ENCODE measurements at regions not wholly inside any gene's neighbourhood (a gene's known extent, or its start where the extent isn't known, plus 50 kb on each side); places are given as distances from the start of the nearest gene placed in this dataset.

GRCh38 chr6:6808343-6808742, 219.8 kb downstream of the LY86 start:
- no peak for TF ChIP-seq POLR2AphosphoS5 (IDR thresholded peaks at IDR 0.05)
- TF ChIP-seq POLR2A (IDR thresholded peaks at IDR 0.05), result no peak
- no peak for TF ChIP-seq EP300 (IDR thresholded peaks at IDR 0.05)
- no peak for TF ChIP-seq CTCF (IDR thresholded peaks at IDR 0.05)
- WGBS, 5 donors, result 85 to 94% (median 87%) methylated on average over 5 of the region's 5 CpGs
- no peaks in the 10 kb centered on the region for H3K36me3 ChIP-seq
- intact Hi-C loops (cut with DNase I; ENCODE audit: low total_unique reads), result no loop called here
- no peaks in the 10 kb centered on the region for H3K9me3 ChIP-seq
- no peak overlapping the region for H3K27ac ChIP-seq
- no peak for DNase-seq
- peaks cover 6 to 16% (median 10%) of the 10 kb centered on the region in 4 donors for H3K4me1 ChIP-seq
- H3K4me3 ChIP-seq, result no peak overlapping the region
- peaks cover 0 to 5% (median 0%) of the 10 kb centered on the region in 3 donors for H3K27me3 ChIP-seq

GRCh38 chr6:6808915-6809314, 220.4 kb downstream of the LY86 start:
- no peak overlapping the region for H3K27ac ChIP-seq
- no peaks in the 10 kb centered on the region for H3K36me3 ChIP-seq
- H3K4me1 ChIP-seq, result peaks cover 6 to 13% (median 10%) of the 10 kb centered on the region in 4 donors
- peaks cover 0 to 5% (median 0%) of the 10 kb centered on the region in 3 donors for H3K27me3 ChIP-seq
- 72 to 89% (median 83%) methylated on average over 4 of the region's 4 CpGs for WGBS, 5 donors
- no peak overlapping the region for H3K4me3 ChIP-seq
- no peak for TF ChIP-seq POLR2A (IDR thresholded peaks at IDR 0.05)
- TF ChIP-seq POLR2AphosphoS5 (IDR thresholded peaks at IDR 0.05), result no peak
- no peak for TF ChIP-seq EP300 (IDR thresholded peaks at IDR 0.05)
- TF ChIP-seq CTCF (IDR thresholded peaks at IDR 0.05), result no peak
- DNase-seq, result no peak
- intact Hi-C loops (cut with DNase I; ENCODE audit: low total_unique reads), result no loop called here
- H3K9me3 ChIP-seq, result no peaks in the 10 kb centered on the region

- H3K36me3 ChIP-seq, result no peaks in the 10 kb centered on the region
- H3K27ac ChIP-seq, result peak overlapping the region; percentile 34 to 83 (median 55)
- WGBS, 5 donors, result 47 to 63% (median 59%) methylated on average over 6 of the region's 6 CpGs
- TF ChIP-seq POLR2AphosphoS5 (IDR thresholded peaks at IDR 0.05) (no peak), POLR2A (IDR thresholded peaks at IDR 0.05) (no peak), CTCF (IDR thresholded peaks at IDR 0.05) (no peak)
- H3K4me1 ChIP-seq, result peaks cover 6 to 13% (median 10%) of the 10 kb centered on the region in 4 donors
- H3K9me3 ChIP-seq, result no peaks in the 10 kb centered on the region
- peak overlapping the region; percentile 32 to 44 (median 38) for H3K4me3 ChIP-seq
- DNase-seq, result no peak
- intact Hi-C loops (cut with DNase I; ENCODE audit: low total_unique reads), result no loop called here
- no peaks in the 10 kb centered on the region for H3K27me3 ChIP-seq
Observed at GRCh38 chr6:6810727-6811126, 222.2 kb downstream of the LY86 start.

- TF ChIP-seq CTCF (IDR thresholded peaks at IDR 0.05) (no peak), POLR2AphosphoS5 (IDR thresholded peaks at IDR 0.05) (peak in 1 of 3 donors; percentile 17)
- Histone ChIP-seq H3K27me3 (no peaks in the 10 kb centered on the region), H3K27ac (peak overlapping the region; percentile 53 to 83 (median 67)), H3K4me1 (peaks cover 6 to 13% (median 10%) of the 10 kb centered on the region in 4 donors), H3K4me3 (peak overlapping the region; percentile 32 to 44 (median 38)), H3K9me3 (no peaks in the 10 kb centered on the region), H3K36me3 (no peaks in the 10 kb centered on the region)
- peak; percentile 65 to 91 for DNase-seq
- 3 to 14% (median 7%) methylated on average over 16 of the region's 16 CpGs for WGBS, 5 donors
- intact Hi-C loops (cut with DNase I; ENCODE audit: low total_unique reads), result no loop called here
Observed at GRCh38 chr6:6811128-6812009, 222.8 kb downstream of the LY86 start.

Measured in stomach (tissue), 8 donors.